ENCODE measurements at regions not wholly inside any gene's neighbourhood (a gene's known extent, or its start where the extent isn't known, plus 50 kb on each side); places are given as distances from the start of the nearest gene placed in this dataset.

- DNase-seq (ENCODE audit: low read depth) = no peak
These were observed 198.8 kb upstream of the RGPD4 start for GRCh38 chr2:107627926-107628325.

GRCh38 chr2:107633580-107634147, 193.0 kb upstream of the RGPD4 start:
- peak; percentile 63 for DNase-seq (ENCODE audit: low read depth)

GRCh38 chr2:107634172-107634571, 192.5 kb upstream of the RGPD4 start:
- no peak for DNase-seq (ENCODE audit: low read depth)

- peak; percentile 30 for DNase-seq (ENCODE audit: low read depth)
These were observed 190.8 kb upstream of the RGPD4 start for GRCh38 chr2:107635883-107636282.

GRCh38 chr2:107645586-107645985, 181.1 kb upstream of the RGPD4 start:
- no peak for DNase-seq (ENCODE audit: low read depth)

GRCh38 chr2:107648781-107649404, 177.8 kb upstream of the RGPD4 start:
- DNase-seq (ENCODE audit: low read depth) = no peak

GRCh38 chr2:107657049-107657448, 169.6 kb upstream of the RGPD4 start:
- DNase-seq (ENCODE audit: low read depth) = no peak

GRCh38 chr2:107663632-107664031, 163.1 kb upstream of the RGPD4 start:
- DNase-seq (ENCODE audit: low read depth) = no peak

- DNase-seq (ENCODE audit: low read depth) = peak; percentile 4
These were observed 157.4 kb upstream of the RGPD4 start for GRCh38 chr2:107669335-107669734.

GRCh38 chr2:107681936-107682335, 144.8 kb upstream of the RGPD4 start:
- no peak for DNase-seq (ENCODE audit: low read depth)

- DNase-seq (ENCODE audit: low read depth) = no peak
These were observed 142.3 kb upstream of the RGPD4 start for GRCh38 chr2:107684421-107684820.

- DNase-seq (ENCODE audit: low read depth) = no peak
These were observed 141.2 kb upstream of the RGPD4 start for GRCh38 chr2:107685421-107685986.

GRCh38 chr2:107687073-107687472, 139.6 kb upstream of the RGPD4 start:
- no peak for DNase-seq (ENCODE audit: low read depth)

- DNase-seq (ENCODE audit: low read depth) = no peak
These were observed 138.6 kb upstream of the RGPD4 start for GRCh38 chr2:107688135-107688534.

GRCh38 chr2:107693604-107694003, 133.1 kb upstream of the RGPD4 start:
- no peak for DNase-seq (ENCODE audit: low read depth)

- no peak for DNase-seq (ENCODE audit: low read depth)
These were observed 132.0 kb upstream of the RGPD4 start for GRCh38 chr2:107694667-107695066.

GRCh38 chr2:107697385-107697784, 129.3 kb upstream of the RGPD4 start:
- no peak for DNase-seq (ENCODE audit: low read depth)

- no peak for DNase-seq (ENCODE audit: low read depth)
These were observed 127.8 kb upstream of the RGPD4 start for GRCh38 chr2:107698861-107699260.

GRCh38 chr2:107700073-107700472, 126.6 kb upstream of the RGPD4 start:
- no peak for DNase-seq (ENCODE audit: low read depth)

GRCh38 chr2:107711941-107712340, 114.8 kb upstream of the RGPD4 start:
- no peak for DNase-seq (ENCODE audit: low read depth)

- no peak for DNase-seq (ENCODE audit: low read depth)
These were observed 113.8 kb upstream of the RGPD4 start for GRCh38 chr2:107712857-107713256.

GRCh38 chr2:107717661-107718060, 109.0 kb upstream of the RGPD4 start:
- DNase-seq (ENCODE audit: low read depth) = no peak

GRCh38 chr2:107719141-107719540, 107.6 kb upstream of the RGPD4 start:
- DNase-seq (ENCODE audit: low read depth) = no peak

GRCh38 chr2:107719836-107720235, 106.9 kb upstream of the RGPD4 start:
- DNase-seq (ENCODE audit: low read depth) = no peak

All from HS-5 (cell line).